Fibroblast of villous mesenchyme (primary cell): ENCODE measurements at regions not wholly inside any gene's neighbourhood (a gene's known extent, or its start where the extent isn't known, plus 50 kb on each side); places are given as distances from the start of the nearest gene placed in this dataset.

ENCODE experiments used
- DNase-seq: peaks from one replicate; pipeline ENCODE4 v3.0.0-alpha.2; 2010; ENCODE audit warnings: low read depth
- H3K4me3 ChIP-seq: 2 replicates; pipeline ENCODE4 v1.5.1; 2011; ENCODE audit warnings: low read depth, mild to moderate bottlenecking, low read length
- TF ChIP-seq, protein P1 (sequence below): IDR thresholded peaks from 2 replicates; pipeline ENCODE4 v1.5.1; 2012; ENCODE audit warnings: low read depth, mild to moderate bottlenecking, low read length; ENCODE audit not compliant: insufficient read depth

DNA sequence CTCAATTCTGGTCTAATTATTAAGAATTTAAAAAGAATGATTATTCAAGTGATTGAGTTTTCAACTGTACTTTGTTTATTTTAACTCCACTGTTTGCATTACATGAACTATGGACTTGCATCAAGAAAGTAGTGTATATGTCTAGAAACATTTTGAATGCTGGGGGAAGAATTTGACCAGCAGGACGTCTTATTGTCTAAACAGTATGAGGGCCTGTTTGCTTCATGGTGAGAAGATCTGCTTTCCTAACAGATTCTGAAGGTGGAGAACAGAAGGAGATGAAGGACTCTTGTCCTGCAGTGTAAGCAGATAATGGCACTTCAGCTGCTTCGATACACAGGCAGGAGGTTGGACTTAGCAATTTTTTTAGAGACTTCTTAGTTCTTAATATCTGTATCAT, 176.0 kb downstream of the DACT1 start:
- no peak overlapping the region for H3K4me3 ChIP-seq
- TF ChIP-seq, protein P1, sequence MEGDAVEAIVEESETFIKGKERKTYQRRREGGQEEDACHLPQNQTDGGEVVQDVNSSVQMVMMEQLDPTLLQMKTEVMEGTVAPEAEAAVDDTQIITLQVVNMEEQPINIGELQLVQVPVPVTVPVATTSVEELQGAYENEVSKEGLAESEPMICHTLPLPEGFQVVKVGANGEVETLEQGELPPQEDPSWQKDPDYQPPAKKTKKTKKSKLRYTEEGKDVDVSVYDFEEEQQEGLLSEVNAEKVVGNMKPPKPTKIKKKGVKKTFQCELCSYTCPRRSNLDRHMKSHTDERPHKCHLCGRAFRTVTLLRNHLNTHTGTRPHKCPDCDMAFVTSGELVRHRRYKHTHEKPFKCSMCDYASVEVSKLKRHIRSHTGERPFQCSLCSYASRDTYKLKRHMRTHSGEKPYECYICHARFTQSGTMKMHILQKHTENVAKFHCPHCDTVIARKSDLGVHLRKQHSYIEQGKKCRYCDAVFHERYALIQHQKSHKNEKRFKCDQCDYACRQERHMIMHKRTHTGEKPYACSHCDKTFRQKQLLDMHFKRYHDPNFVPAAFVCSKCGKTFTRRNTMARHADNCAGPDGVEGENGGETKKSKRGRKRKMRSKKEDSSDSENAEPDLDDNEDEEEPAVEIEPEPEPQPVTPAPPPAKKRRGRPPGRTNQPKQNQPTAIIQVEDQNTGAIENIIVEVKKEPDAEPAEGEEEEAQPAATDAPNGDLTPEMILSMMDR, result no peak
- DNase-seq, result no peak

DNA sequence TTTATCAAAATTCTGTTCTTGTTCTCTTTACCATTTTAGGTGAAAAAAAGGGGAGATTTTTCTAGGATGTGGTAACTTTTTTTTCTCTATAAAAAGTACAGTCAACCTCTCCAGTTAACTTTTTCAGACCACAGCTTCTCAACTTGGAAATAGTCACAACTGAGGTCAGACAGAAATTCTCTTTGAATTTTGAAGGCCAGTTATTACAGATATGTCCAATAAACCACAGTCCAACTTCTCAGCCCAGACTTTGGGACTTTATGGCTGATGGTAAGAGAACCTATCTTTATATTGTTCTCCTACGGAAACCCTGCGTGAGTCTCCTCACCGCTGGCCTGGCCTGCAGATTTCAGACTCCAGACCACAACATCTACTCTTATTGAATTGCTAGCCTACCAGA, 176.7 kb downstream of the DACT1 start:
- H3K4me3 ChIP-seq, result no peak overlapping the region
- no peak for DNase-seq
- TF ChIP-seq, protein P1, result no peak

DNA sequence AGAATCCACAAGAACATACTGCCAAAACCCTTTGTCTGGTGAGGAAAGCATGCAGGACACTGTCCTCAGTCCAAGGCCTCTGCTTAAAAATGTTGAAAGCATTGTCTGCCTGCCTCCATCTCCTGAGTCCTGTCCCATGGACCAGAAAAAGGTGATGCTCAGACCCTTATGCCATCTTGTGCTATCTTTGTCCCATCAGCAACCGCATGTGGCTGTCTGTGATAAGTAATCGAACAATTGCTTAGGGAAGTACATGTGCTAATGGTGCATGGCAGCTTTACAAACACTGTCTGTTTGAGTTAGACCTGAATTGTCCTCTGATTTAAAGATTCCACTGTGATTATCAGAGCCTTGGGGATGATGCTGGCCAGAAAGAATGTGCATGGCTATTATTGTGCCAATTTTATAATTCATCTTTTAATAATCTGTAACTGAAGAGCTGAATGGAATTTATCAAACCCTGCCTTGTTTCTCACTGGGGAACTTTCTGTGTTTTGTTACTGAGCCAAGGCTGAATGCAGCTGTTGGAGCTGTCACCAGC, 177.5 kb downstream of the DACT1 start:
- TF ChIP-seq, protein P1, result no peak
- no peak for DNase-seq

DNA sequence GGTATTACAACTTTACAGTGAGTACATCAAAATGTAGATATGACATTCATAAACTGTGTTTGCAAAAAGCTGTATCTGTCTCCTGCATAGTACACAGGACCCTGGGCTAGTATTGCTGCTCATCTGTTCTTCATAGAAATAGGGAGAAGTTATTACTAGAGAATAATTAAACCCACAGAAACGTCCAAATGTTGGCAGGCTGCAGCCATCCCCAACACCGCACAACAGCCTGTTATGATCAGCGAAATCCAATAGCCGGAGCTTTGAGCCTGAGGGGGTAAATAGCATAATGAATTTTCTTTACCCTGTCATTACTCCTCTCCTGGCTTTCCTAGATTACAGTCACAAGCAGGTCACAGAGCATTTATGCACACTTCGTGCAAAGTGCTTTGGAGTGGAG, 178.0 kb downstream of the DACT1 start:
- no peak for DNase-seq
- no peak overlapping the region for H3K4me3 ChIP-seq
- TF ChIP-seq, protein P1, result no peak

More for the DNA sequence above, 177.5 kb downstream of the DACT1 start:
- no peak overlapping the region for H3K4me3 ChIP-seq

DNA sequence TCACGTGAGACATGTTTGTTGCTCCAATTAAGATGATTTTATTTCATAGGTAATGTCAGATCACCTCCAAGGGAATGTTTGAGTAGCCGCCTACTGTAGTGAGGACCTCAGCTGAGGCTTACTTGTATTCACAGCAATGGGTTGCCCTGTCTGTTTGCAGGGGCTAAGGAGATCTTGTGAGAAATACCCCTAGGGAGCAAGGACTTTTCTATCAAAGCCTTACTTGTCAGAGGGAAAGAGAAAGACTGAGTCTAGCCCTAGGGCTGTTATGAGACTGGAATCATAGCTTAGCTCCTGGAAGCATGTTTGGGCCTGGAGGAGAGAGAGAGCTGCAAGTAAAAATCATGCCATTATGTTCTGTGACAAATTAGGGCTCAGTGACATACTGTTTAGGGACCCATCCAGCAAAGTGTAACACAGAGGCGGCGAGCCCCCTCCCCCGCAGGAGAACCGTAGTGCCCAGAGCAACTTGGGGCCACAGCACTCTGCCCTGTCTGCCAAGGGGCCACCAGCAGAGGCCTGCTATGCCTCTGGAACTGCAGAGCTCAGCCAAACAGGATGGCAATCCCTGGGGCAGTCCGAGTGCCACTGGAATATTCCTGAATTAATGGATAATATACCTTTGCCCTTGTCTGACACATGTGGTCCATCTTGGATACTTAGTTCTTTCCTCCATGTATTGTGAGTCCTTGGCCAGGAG, 178.8 kb downstream of the DACT1 start:
- H3K4me3 ChIP-seq, result no peak overlapping the region
- no peak for DNase-seq
- TF ChIP-seq, protein P1, result no peak

DNA sequence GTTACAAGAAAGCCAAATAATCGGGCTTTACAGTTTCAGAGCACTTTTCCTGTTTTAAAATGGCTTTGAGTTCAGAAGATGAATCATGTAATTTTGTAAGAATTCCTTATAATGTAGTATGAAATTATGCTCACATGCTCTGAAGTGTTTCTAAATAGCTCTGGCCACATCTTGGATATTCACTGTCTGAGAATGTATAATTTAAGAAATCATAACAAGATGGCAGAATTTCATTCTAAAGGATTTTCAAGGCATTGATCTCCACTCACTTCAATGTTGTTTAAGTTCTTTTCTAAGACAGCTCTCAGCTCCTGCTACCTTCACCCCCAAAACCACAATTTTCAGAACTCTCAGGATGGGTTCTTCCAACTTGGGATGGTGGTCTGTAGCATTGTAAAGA, 180.1 kb downstream of the DACT1 start:
- no peak overlapping the region for H3K4me3 ChIP-seq
- TF ChIP-seq, protein P1, result no peak
- DNase-seq, result no peak

DNA sequence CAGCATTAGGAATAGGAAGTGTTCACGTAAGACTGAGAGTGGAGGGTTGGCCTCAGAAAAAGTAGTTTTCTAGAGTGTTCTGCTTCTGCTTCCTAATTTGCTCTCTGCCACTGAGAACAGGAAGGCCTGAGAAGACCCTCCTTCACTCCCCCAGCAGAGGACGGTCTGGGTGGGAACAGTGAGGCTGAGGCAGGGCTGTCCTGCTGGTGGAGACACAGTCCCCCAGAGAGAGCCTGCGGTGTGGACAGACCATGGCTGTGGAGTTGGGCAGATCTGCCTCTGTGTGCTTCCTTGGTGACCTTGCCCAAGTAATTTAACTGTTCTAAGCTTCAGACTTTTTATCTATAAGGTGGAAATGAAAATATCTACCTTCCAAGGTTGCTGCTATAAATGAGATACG, 182.3 kb downstream of the DACT1 start:
- no peak for DNase-seq
- TF ChIP-seq, protein P1, result no peak
- H3K4me3 ChIP-seq, result no peak overlapping the region
